ENCODE measurements at regions not wholly inside any gene's neighbourhood (a gene's known extent, or its start where the extent isn't known, plus 50 kb on each side); places are given as distances from the start of the nearest gene placed in this dataset.
"Not testable (repeated sequence)": the region's sequence is repeated elsewhere in the genome, so short reads cannot be mapped to it uniquely, and the experiment has no call there.

DNA sequence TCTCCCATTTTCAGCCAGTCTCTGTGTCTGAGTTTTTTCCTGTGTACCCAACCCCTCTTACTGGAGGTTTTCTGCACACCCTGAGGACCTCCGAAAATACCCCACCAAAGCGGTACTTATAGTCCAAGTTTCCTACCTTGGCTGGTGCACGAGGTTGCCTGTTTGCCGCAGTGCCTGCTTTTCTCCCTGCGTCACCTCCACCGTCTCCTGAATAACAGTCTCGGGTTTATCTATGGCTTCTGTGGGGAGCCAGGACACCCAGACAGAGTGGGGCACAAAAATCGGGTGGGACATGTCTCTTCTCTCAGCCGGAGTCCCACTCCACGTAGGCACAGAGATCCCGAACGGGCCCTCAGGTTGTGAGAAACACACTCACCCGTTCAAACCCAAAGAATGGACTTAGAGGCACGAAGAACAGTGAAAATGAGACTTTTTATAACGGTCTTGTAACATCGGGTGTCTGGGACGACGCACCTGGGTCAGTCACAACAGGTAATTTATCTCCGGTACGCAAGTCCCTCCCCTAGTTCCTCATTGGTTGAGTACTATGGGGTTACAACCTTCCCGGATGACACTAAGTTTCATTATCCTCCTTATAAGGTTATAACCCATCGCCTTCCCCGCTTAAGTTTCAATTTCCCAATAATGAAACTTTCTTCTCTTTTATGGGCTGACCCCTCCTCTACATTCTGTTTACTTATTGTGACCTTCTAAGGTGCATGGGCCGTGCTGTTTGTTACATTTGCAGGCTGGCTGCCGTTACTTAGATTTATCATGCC lies 970.2 kb upstream of the COX7C start:
- no peak overlapping the region for H3K4me3 ChIP-seq (ENCODE audit: low read depth, low read length)
- DNase-seq (ENCODE audit: low read depth, low spot score): no peak
- TF ChIP-seq, protein P1, sequence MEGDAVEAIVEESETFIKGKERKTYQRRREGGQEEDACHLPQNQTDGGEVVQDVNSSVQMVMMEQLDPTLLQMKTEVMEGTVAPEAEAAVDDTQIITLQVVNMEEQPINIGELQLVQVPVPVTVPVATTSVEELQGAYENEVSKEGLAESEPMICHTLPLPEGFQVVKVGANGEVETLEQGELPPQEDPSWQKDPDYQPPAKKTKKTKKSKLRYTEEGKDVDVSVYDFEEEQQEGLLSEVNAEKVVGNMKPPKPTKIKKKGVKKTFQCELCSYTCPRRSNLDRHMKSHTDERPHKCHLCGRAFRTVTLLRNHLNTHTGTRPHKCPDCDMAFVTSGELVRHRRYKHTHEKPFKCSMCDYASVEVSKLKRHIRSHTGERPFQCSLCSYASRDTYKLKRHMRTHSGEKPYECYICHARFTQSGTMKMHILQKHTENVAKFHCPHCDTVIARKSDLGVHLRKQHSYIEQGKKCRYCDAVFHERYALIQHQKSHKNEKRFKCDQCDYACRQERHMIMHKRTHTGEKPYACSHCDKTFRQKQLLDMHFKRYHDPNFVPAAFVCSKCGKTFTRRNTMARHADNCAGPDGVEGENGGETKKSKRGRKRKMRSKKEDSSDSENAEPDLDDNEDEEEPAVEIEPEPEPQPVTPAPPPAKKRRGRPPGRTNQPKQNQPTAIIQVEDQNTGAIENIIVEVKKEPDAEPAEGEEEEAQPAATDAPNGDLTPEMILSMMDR (IDR thresholded peaks at IDR 0.05; ENCODE audit: low read depth, low read length): no peak
- in situ Hi-C loops (cut with HindIII; ENCODE audit: low sequenced_read_pairs): no loop called here

DNA sequence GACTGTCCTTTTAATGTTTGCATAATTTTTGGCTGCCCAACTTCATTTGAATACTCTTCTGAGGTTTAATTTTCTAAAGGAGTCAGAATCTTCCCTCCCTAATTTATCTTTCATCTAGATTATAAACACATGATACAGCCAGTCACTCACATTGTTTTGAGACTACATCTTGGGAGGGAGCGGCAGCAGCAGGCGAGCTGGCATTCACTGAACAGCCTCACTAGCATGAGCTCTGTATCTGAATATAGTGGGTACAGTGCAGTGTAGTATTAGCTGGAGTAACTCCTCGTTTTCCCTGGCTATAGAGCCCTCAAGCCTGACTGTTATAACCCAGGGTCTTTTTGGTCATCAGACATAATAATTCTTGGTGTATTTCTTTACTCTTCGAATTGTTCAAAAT lies 969.2 kb upstream of the COX7C start:
- in situ Hi-C loops (cut with HindIII; ENCODE audit: low sequenced_read_pairs): no loop called here
- TF ChIP-seq, protein P1 (IDR thresholded peaks at IDR 0.05; ENCODE audit: low read depth, low read length): no peak
- DNase-seq (ENCODE audit: low read depth, low spot score): no peak
- H3K4me3 ChIP-seq (ENCODE audit: low read depth, low read length): no peak overlapping the region

DNA sequence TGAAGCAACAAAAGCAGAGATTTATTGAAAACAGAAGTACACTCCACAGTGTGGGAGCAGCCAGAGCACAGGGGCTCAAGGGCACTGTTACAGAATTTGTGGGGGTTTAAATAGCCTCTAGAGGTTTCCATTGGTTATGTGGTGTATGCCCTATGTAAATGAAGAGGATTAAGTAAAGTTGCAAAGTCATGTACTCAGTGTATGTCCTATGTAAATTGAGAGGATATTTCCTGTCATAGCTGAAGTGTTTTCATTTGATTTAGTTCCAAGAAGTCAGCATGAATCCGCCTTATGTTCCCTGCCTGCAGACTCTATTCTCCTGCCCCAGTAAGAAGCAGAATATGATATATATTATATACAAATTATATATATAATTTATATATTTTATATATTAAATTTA lies 966.0 kb upstream of the COX7C start:
- no peak overlapping the region for H3K4me3 ChIP-seq (ENCODE audit: low read depth, low read length)
- TF ChIP-seq, protein P1 (IDR thresholded peaks at IDR 0.05; ENCODE audit: low read depth, low read length): no peak
- in situ Hi-C loops (cut with HindIII; ENCODE audit: low sequenced_read_pairs): no loop called here
- no peak for DNase-seq (ENCODE audit: low read depth, low spot score)

DNA sequence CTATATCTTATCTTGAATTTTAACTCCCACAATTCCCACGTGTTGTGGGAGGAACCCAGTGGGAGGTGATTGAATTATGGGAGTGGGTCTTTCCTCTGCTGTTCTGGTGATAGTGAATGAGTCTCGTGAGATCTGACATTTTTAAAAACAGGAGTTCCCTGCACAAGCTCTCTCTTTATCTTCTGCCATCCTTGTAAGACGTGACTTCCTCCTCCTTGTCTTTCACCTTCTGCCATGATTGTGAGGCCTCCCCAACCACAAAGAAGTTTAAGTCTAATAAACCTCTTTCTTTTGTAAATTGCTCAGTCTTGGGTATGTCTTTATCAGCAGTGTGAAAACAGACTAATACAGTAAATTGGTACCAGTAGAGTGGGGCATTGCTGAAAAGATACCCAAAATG lies 963.6 kb upstream of the COX7C start:
- H3K4me3 ChIP-seq (ENCODE audit: low read depth, low read length); DNase-seq (ENCODE audit: low read depth, low spot score); in situ Hi-C loops (cut with HindIII; ENCODE audit: low sequenced_read_pairs): not testable (repeated sequence)

DNA sequence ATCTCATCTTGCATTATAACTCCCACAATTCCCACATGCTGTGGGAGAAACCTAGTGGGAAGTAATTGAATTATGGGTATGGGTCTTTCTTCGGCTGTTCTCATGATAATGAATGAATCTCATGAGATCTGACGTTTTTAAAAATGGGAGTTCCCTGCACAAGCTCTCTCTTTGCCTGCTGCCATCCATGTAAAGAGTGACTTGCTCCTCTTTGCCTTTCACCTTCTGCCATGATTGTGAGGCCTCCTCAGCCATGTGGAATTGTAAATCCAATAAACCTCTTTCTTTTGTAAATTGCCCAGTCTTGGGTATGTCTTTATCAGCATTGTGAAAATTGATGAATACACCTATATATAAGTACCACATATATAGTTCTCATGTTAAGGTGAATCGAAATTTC lies 961.7 kb upstream of the COX7C start:
- in situ Hi-C loops (cut with HindIII; ENCODE audit: low sequenced_read_pairs): no loop called here
- no peak for DNase-seq (ENCODE audit: low read depth, low spot score)
- TF ChIP-seq, protein P1 (IDR thresholded peaks at IDR 0.05; ENCODE audit: low read depth, low read length): no peak
- no peak overlapping the region for H3K4me3 ChIP-seq (ENCODE audit: low read depth, low read length)

DNA sequence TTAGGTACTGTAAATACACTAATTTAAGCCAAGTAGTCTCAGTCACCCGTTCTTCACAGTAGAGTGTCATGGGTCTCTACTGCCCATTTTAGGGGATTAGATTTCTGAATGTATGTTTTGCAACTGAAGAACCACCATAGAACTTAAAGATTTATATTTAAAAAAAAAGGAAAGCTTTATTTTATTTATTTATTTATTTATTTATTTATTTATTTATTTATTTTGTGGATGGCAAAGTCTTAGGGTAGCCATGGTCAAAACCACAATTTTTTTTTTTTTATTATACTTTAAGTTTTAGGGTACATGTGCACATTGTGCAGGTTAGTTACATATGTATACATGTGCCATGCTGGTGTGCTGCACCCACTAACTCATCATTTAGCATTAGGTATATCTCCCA lies 960.4 kb upstream of the COX7C start:
- in situ Hi-C loops (cut with HindIII; ENCODE audit: low sequenced_read_pairs); DNase-seq (ENCODE audit: low read depth, low spot score); H3K4me3 ChIP-seq (ENCODE audit: low read depth, low read length): not testable (repeated sequence)

DNA sequence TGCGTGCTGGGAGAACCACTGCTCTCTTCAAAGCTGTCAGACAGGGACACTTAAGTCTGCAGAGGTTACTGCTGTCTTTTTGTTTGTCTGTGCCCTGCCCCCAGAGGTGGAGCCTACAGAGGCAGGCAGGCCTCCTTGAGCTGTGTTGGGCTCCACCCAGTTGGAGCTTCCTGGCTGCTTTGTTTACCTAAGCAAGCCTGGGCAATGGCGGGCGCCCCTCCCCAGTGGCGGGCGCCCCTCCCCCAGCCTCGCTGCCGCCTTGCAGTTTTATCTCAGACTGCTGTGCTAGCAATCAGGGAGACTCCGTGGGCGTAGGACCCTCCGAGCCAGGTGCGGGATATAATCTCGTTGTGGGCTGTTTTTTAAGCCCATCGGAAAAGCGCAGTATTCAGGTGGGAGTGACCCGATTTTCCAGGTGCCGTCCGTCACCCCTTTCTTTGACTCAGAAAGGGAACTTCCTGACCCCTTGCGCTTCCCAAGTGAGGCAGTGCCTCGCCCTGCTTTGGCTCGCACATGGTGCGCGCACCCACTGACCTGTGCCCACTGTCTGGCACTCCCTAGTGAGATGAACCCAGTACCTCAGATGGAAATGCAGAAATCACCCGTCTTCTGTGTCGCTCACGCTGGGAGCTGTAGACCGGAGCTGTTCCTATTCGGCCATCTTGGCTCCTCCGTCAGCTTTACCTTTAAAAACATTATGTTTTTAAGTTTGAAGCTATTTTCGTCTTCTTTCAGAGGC lies 954.6 kb upstream of the COX7C start:
- DNase-seq (ENCODE audit: low read depth, low spot score); H3K4me3 ChIP-seq (ENCODE audit: low read depth, low read length); in situ Hi-C loops (cut with HindIII; ENCODE audit: low sequenced_read_pairs): not testable (repeated sequence)

DNA sequence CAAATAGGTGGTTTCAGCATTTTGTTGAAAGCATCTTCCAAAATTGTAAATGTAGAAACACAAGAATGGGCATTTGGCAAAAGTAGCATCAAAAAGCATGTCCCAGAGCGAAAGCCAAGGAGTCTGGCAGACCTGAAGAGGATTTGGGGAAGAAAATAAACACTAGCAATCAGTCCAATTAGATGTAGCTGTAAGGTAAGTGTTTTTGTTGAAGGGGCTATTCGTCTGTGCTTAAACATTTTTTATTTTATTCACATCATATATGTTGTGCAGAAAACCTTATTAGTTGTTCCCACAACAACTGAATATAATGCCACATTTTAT lies 954.1 kb upstream of the COX7C start:
- in situ Hi-C loops (cut with HindIII; ENCODE audit: low sequenced_read_pairs): no loop called here
- H3K4me3 ChIP-seq (ENCODE audit: low read depth, low read length): no peak overlapping the region
- TF ChIP-seq, protein P1 (IDR thresholded peaks at IDR 0.05; ENCODE audit: low read depth, low read length): no peak
- no peak for DNase-seq (ENCODE audit: low read depth, low spot score)

Data from astrocyte of the spinal cord (primary cell).